ENCODE measurements at regions not wholly inside any gene's neighbourhood (a gene's known extent, or its start where the extent isn't known, plus 50 kb on each side); places are given as distances from the start of the nearest gene placed in this dataset.

DNA sequence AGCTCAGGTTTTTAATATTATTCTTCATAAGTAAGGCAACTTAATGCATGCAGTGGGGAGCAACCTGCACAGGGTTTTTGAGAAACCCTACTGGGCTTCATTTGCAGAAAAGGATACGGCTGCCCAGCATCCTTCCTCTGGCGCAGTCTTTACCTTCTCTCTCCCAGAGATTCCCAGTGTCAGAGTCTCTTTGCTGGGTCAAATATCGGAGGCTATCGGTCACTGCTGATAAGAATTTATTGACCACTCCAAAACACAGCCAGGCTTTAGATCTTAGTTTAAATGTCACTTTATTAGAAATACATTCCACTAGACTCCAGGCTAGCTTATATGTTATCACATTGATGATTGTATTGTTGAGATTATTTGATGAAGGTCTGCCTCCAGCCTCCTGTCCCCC, 147.2 kb upstream of the CPSF6 start:
- no peaks in the 10 kb centered on the region for H3K9me3 ChIP-seq (ENCODE audit: control insufficient read depth, low read length)
- H3K9ac ChIP-seq (ENCODE audit: low read length) = no peak overlapping the region
- no peak overlapping the region for H2BK5ac ChIP-seq (ENCODE audit: low read depth, low read length, poor library complexity, severe bottlenecking)
- H4K8ac ChIP-seq (ENCODE audit: low read length) = no peak overlapping the region
- no peak overlapping the region for H4K91ac ChIP-seq (ENCODE audit: low read length)
- no peak overlapping the region for H3K27ac ChIP-seq (ENCODE audit: low read length, poor library complexity, severe bottlenecking)
- 97% methylated on average over 4 of the region's 4 CpGs for WGBS
- no peak overlapping the region for H3K18ac ChIP-seq (ENCODE audit: low read depth in 1 of 2, low read length in 2 of 2)
- H2BK120ac ChIP-seq (ENCODE audit: low read depth, low read length) = no peak overlapping the region
- no peak overlapping the region for H2BK15ac ChIP-seq (ENCODE audit: low read depth, poor library complexity, severe bottlenecking)
- H2BK12ac ChIP-seq (ENCODE audit: low read length in 2 of 2) = no peak overlapping the region
- no peak overlapping the region for H3K4me2 ChIP-seq (ENCODE audit: low read length, poor library complexity, severe bottlenecking)
- no peak overlapping the region for H2AFZ ChIP-seq (ENCODE audit: low read depth, low read length)
- no peak overlapping the region for H3K14ac ChIP-seq (ENCODE audit: low read length in 2 of 2)
- no peak overlapping the region for H3K4ac ChIP-seq (ENCODE audit: low read depth in 1 of 2, low read length in 2 of 2)
- H3K4me1 ChIP-seq (ENCODE audit: control insufficient read depth, insufficient read depth, low read depth, low read length) = no peaks in the 10 kb centered on the region
- no peak overlapping the region for H3K4me3 ChIP-seq (ENCODE audit: insufficient read depth in 1 of 2, low read depth in 1 of 2, low read length in 2 of 2)
- H3K36me3 ChIP-seq (ENCODE audit: control insufficient read depth in 1 of 2, insufficient read depth in 2 of 2, low read depth in 1 of 2, low read length in 2 of 2) = no peaks in the 10 kb centered on the region
- no peak for DNase-seq
- no peak overlapping the region for H3K23ac ChIP-seq (ENCODE audit: low read length in 2 of 2)
- peaks cover 19 to 32% of the 10 kb centered on the region in 2 experiments for H3K27me3 ChIP-seq (ENCODE audit: control insufficient read depth in 1 of 2, insufficient read depth in 1 of 2, low read length in 2 of 2)
- no peaks in the 10 kb centered on the region for H3K79me1 ChIP-seq (replicated peaks; ENCODE audit: low read length, poor library complexity, severe bottlenecking)
- no peak overlapping the region for H2AK5ac ChIP-seq (ENCODE audit: low read length, severe bottlenecking)

DNA sequence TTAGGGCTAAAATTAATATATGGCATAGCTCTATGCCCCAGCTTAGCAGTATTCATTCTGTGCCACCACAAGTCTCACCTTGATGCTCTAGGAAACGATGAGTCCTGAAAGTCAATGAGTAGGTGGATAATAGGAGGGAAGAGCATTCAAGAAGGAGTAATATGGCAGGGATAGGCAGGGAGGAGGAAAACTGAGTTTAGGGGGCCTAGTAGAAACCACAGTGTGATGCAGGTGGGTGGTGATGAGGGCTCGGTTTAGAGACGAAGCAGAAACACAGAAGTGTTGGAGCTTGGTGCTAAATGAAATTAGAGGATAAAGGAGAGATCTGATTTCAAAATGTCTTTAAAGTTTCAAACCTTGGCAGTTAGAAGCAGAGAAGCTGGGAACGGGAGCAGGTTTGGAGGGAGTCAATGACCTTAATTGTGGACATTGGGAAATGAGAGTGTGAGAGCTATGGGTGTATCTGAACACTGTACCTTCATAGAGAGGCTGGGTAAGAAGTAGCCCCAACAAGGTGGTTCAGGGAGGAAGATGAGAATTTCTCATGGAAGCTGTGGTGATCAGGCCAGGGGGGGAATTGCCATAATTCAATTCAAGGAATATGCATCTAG, 144.7 kb upstream of the CPSF6 start:
- H3K4me2 ChIP-seq (ENCODE audit: low read length, poor library complexity, severe bottlenecking) = no peak overlapping the region
- H3K14ac ChIP-seq (ENCODE audit: low read length in 2 of 2) = no peak overlapping the region
- H2BK15ac ChIP-seq (ENCODE audit: low read depth, poor library complexity, severe bottlenecking) = no peak overlapping the region
- no peak overlapping the region for H4K91ac ChIP-seq (ENCODE audit: low read length)
- peaks cover 19 to 26% of the 10 kb centered on the region in 2 experiments for H3K27me3 ChIP-seq (ENCODE audit: control insufficient read depth in 1 of 2, insufficient read depth in 1 of 2, low read length in 2 of 2)
- H2AK5ac ChIP-seq (ENCODE audit: low read length, severe bottlenecking) = no peak overlapping the region
- H3K4me1 ChIP-seq (ENCODE audit: control insufficient read depth, insufficient read depth, low read depth, low read length) = no peaks in the 10 kb centered on the region
- no peaks in the 10 kb centered on the region for H3K36me3 ChIP-seq (ENCODE audit: control insufficient read depth in 1 of 2, insufficient read depth in 2 of 2, low read depth in 1 of 2, low read length in 2 of 2)
- no peaks in the 10 kb centered on the region for H3K9me3 ChIP-seq (ENCODE audit: control insufficient read depth, low read length)
- H3K18ac ChIP-seq (ENCODE audit: low read depth in 1 of 2, low read length in 2 of 2) = no peak overlapping the region
- H2BK120ac ChIP-seq (ENCODE audit: low read depth, low read length) = no peak overlapping the region
- no peak overlapping the region for H3K9ac ChIP-seq (ENCODE audit: low read length)
- no peak overlapping the region for H3K23ac ChIP-seq (ENCODE audit: low read length in 2 of 2)
- no peak overlapping the region for H4K8ac ChIP-seq (ENCODE audit: low read length)
- DNase-seq = no peak
- no peaks in the 10 kb centered on the region for H3K79me1 ChIP-seq (replicated peaks; ENCODE audit: low read length, poor library complexity, severe bottlenecking)
- no peak overlapping the region for H3K4ac ChIP-seq (ENCODE audit: low read depth in 1 of 2, low read length in 2 of 2)
- H2BK5ac ChIP-seq (ENCODE audit: low read depth, low read length, poor library complexity, severe bottlenecking) = no peak overlapping the region
- H3K4me3 ChIP-seq (ENCODE audit: insufficient read depth in 1 of 2, low read depth in 1 of 2, low read length in 2 of 2) = no peak overlapping the region
- H3K27ac ChIP-seq (ENCODE audit: low read length, poor library complexity, severe bottlenecking) = no peak overlapping the region
- no peak overlapping the region for H2BK12ac ChIP-seq (ENCODE audit: low read length in 2 of 2)
- WGBS = 68% methylated on average over 4 of the region's 4 CpGs
- no peak overlapping the region for H2AFZ ChIP-seq (ENCODE audit: low read depth, low read length)

DNA sequence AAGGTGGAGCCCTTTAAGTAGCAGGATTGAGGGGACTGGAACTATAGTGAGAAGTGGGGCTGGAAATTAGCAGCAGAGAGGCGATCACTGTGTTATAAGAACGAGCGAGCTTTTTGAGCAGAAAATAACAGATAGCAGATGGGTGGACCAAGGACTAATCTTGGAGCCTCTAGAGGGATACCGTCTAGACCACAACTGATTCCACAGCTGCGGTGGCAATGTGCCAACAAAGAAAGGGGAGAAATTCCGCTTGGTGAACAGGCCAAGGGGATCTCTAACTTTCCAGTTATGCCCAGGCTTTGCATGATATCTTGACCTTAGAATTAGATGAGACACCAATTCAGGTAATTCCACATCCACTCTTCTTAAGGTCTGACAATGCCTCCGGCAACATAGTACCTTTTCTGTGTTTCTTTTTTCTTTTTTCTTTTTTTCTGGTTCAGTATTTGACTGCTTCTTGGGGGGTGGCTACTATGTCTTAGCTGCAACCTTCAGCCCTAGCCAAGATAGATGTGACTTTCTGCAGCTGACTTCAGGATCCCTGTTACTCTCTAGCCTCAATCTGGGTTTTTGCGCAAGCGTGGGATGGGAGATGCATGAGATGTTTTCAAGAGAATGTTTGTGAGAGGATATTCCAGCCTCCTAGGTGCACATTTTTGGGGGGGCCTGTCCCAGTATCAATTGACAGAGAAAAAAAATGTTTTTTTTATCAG, 143.4 kb upstream of the CPSF6 start:
- Histone ChIP-seq H2BK120ac (ENCODE audit: low read depth, low read length) (no peak overlapping the region), H2BK15ac (ENCODE audit: low read depth, poor library complexity, severe bottlenecking) (no peak overlapping the region), H3K27ac (ENCODE audit: low read length, poor library complexity, severe bottlenecking) (no peak overlapping the region), H2AFZ (ENCODE audit: low read depth, low read length) (no peak overlapping the region), H3K23ac (ENCODE audit: low read length in 2 of 2) (no peak overlapping the region), H3K14ac (ENCODE audit: low read length in 2 of 2) (no peak overlapping the region), H3K4ac (ENCODE audit: low read depth in 1 of 2, low read length in 2 of 2) (no peak overlapping the region), H3K79me1 (replicated peaks; ENCODE audit: low read length, poor library complexity, severe bottlenecking) (no peaks in the 10 kb centered on the region), H3K36me3 (ENCODE audit: control insufficient read depth in 1 of 2, insufficient read depth in 2 of 2, low read depth in 1 of 2, low read length in 2 of 2) (no peaks in the 10 kb centered on the region), H2BK5ac (ENCODE audit: low read depth, low read length, poor library complexity, severe bottlenecking) (no peak overlapping the region), H3K18ac (ENCODE audit: low read depth in 1 of 2, low read length in 2 of 2) (no peak overlapping the region), H3K27me3 (ENCODE audit: control insufficient read depth in 1 of 2, insufficient read depth in 1 of 2, low read length in 2 of 2) (peaks cover 14% of the 10 kb centered on the region in 2 experiments), H3K9ac (ENCODE audit: low read length) (no peak overlapping the region), H3K4me1 (ENCODE audit: control insufficient read depth, insufficient read depth, low read depth, low read length) (no peaks in the 10 kb centered on the region), H4K8ac (ENCODE audit: low read length) (no peak overlapping the region), H2AK5ac (ENCODE audit: low read length, severe bottlenecking) (no peak overlapping the region), H3K4me3 (ENCODE audit: insufficient read depth in 1 of 2, low read depth in 1 of 2, low read length in 2 of 2) (no peak overlapping the region), H3K4me2 (ENCODE audit: low read length, poor library complexity, severe bottlenecking) (no peak overlapping the region), H4K91ac (ENCODE audit: low read length) (no peak overlapping the region), H2BK12ac (ENCODE audit: low read length in 2 of 2) (no peak overlapping the region), H3K9me3 (ENCODE audit: control insufficient read depth, low read length) (no peaks in the 10 kb centered on the region)
- WGBS = 92% methylated on average over 8 of the region's 9 CpGs
- no peak for DNase-seq

DNA sequence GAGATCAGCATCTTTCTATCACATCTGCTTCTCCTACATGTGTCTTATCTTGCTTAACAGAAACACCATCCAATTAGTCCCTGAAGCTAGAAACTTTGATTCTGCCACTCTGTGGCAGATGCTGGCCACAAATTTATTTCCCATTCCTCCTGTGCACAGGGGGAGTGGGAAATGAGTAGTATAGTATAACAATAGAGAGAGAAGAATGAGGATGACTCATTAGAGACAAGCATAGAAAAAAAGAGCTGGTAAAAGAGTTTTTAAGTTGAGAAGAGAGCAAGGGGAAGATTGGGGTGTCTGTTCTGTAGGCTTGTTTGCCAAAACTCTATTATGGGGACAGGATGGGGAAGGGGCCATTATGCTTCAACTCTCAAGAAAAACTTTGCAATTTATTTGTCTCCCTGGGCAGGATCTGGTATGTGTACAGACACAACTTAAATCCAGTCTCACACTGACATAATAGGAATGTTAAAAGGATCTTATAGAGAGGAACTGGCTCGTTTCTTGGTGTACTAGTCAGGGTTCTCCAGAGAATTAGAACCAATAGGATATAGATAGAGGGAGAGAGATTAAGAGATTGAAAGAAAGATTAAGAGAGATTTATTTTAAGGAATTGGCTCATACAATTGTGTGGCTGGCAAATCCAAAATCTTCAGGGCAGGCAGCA, 142.6 kb upstream of the CPSF6 start:
- H3K23ac ChIP-seq (ENCODE audit: low read length in 2 of 2) = no peak overlapping the region
- no peaks in the 10 kb centered on the region for H3K4me1 ChIP-seq (ENCODE audit: control insufficient read depth, insufficient read depth, low read depth, low read length)
- no peak overlapping the region for H4K8ac ChIP-seq (ENCODE audit: low read length)
- no peak overlapping the region for H3K9ac ChIP-seq (ENCODE audit: low read length)
- no peaks in the 10 kb centered on the region for H3K79me1 ChIP-seq (replicated peaks; ENCODE audit: low read length, poor library complexity, severe bottlenecking)
- H3K4me3 ChIP-seq (ENCODE audit: insufficient read depth in 1 of 2, low read depth in 1 of 2, low read length in 2 of 2) = no peak overlapping the region
- no peak for DNase-seq
- H3K4me2 ChIP-seq (ENCODE audit: low read length, poor library complexity, severe bottlenecking) = no peak overlapping the region
- no peak overlapping the region for H2AK5ac ChIP-seq (ENCODE audit: low read length, severe bottlenecking)
- H3K27ac ChIP-seq (ENCODE audit: low read length, poor library complexity, severe bottlenecking) = no peak overlapping the region
- 5% methylated on average over 1 of the region's 1 CpG for WGBS
- H2BK15ac ChIP-seq (ENCODE audit: low read depth, poor library complexity, severe bottlenecking) = no peak overlapping the region
- no peak overlapping the region for H2BK12ac ChIP-seq (ENCODE audit: low read length in 2 of 2)
- H2BK5ac ChIP-seq (ENCODE audit: low read depth, low read length, poor library complexity, severe bottlenecking) = no peak overlapping the region
- H3K9me3 ChIP-seq (ENCODE audit: control insufficient read depth, low read length) = no peaks in the 10 kb centered on the region
- no peak overlapping the region for H3K4ac ChIP-seq (ENCODE audit: low read depth in 1 of 2, low read length in 2 of 2)
- no peak overlapping the region for H3K18ac ChIP-seq (ENCODE audit: low read depth in 1 of 2, low read length in 2 of 2)
- peaks cover 11 to 14% of the 10 kb centered on the region in 2 experiments for H3K27me3 ChIP-seq (ENCODE audit: control insufficient read depth in 1 of 2, insufficient read depth in 1 of 2, low read length in 2 of 2)
- no peak overlapping the region for H3K14ac ChIP-seq (ENCODE audit: low read length in 2 of 2)
- no peak overlapping the region for H2BK120ac ChIP-seq (ENCODE audit: low read depth, low read length)
- H4K91ac ChIP-seq (ENCODE audit: low read length) = no peak overlapping the region
- no peaks in the 10 kb centered on the region for H3K36me3 ChIP-seq (ENCODE audit: control insufficient read depth in 1 of 2, insufficient read depth in 2 of 2, low read depth in 1 of 2, low read length in 2 of 2)
- H2AFZ ChIP-seq (ENCODE audit: low read depth, low read length) = no peak overlapping the region

Data from mesenchymal stem cell (in vitro differentiated cells and primary cell).